Activated CD4-positive, alpha-beta T cell treated with anti-CD3 and anti-CD28 coated beads, Interleukin-2, amount 10 ng/mL, durations not matched to agents 7 days and 5 days (primary cell): ENCODE measurements at regions not wholly inside any gene's neighbourhood (a gene's known extent, or its start where the extent isn't known, plus 50 kb on each side); places are given as distances from the start of the nearest gene placed in this dataset.
A peak's percentile ranks its signal among the peaks of the same experiment; 100 is the strongest.

Experiments used
- CTCF ChIA-PET: fragments of 350-600 bp; sonication (Branson Sonifier 250); formaldehyde crosslinking; loops from one replicate; lab custom pipeline; 2021; ENCODE audit warnings: antibody characterized with exemption; lab: Charles Lee
- POLR2A ChIA-PET: fragments of 350-600 bp; sonication (Branson Sonifier 250); formaldehyde crosslinking; loops from one replicate; lab custom pipeline; 2021; ENCODE audit warnings: antibody characterized with exemption; lab: Charles Lee
- DNase-seq: peaks from one replicate; pipeline ENCODE4 v3.0.0-alpha.2; 2020
- H3K27ac Mint-ChIP-seq: one replicate; pipeline ENCODE4 v1.8.0; 2021; ENCODE audit warnings: mild to moderate bottlenecking, moderate library complexity, mixed read lengths
- H3K27me3 Mint-ChIP-seq: one replicate; pipeline ENCODE4 v1.8.0; 2021; ENCODE audit warnings: mixed read lengths
- H3K36me3 Mint-ChIP-seq: one replicate; pipeline ENCODE4 v1.8.0; 2021; ENCODE audit warnings: low read depth, mixed read lengths
- H3K4me1 Mint-ChIP-seq: one replicate; pipeline ENCODE4 v1.8.0; 2021; ENCODE audit warnings: mixed read lengths
- H3K4me3 Mint-ChIP-seq: one replicate; pipeline ENCODE4 v1.8.0; 2021; ENCODE audit warnings: mild to moderate bottlenecking, moderate library complexity, mixed read lengths
- H3K9me3 Mint-ChIP-seq: one replicate; pipeline ENCODE4 v1.8.0; 2021; ENCODE audit warnings: mixed read lengths

GRCh38 chr12:25040593-25040992 is 91.7 kb upstream of the BCAT1 start:
- H3K27ac Mint-ChIP-seq = peak overlapping the region; percentile 38
- ChIA-PET POLR2A (no interaction called here), CTCF (interaction anchor here (4.1 kb wide), 1 partner anchor 12 kb away, joined by 21 read pairs; a partner anchor contains a TSS)
- no peak overlapping the region for H3K4me3 Mint-ChIP-seq
- peaks cover 8% of the 10 kb centered on the region for H3K9me3 Mint-ChIP-seq
- peaks cover 10% of the 10 kb centered on the region for H3K27me3 Mint-ChIP-seq
- peaks cover 2% of the 10 kb centered on the region for H3K36me3 Mint-ChIP-seq
- peaks cover 11% of the 10 kb centered on the region for H3K4me1 Mint-ChIP-seq
- DNase-seq = no peak

GRCh38 chr12:25034676-25035075 is 85.8 kb upstream of the BCAT1 start:
- H3K27me3 Mint-ChIP-seq = peaks cover 4% of the 10 kb centered on the region
- H3K4me3 Mint-ChIP-seq = no peak overlapping the region
- no peak for DNase-seq
- ChIA-PET CTCF (no interaction called here), POLR2A (no interaction called here)
- H3K9me3 Mint-ChIP-seq = no peaks in the 10 kb centered on the region
- no peaks in the 10 kb centered on the region for H3K4me1 Mint-ChIP-seq
- H3K36me3 Mint-ChIP-seq = no peaks in the 10 kb centered on the region
- no peak overlapping the region for H3K27ac Mint-ChIP-seq

- no peaks in the 10 kb centered on the region for H3K4me1 Mint-ChIP-seq
- H3K27ac Mint-ChIP-seq = no peak overlapping the region
- H3K4me3 Mint-ChIP-seq = no peak overlapping the region
- H3K9me3 Mint-ChIP-seq = no peaks in the 10 kb centered on the region
- POLR2A ChIA-PET = no interaction called here
- H3K36me3 Mint-ChIP-seq = no peaks in the 10 kb centered on the region
- CTCF ChIA-PET = no interaction called here
- DNase-seq = no peak
- H3K27me3 Mint-ChIP-seq = no peaks in the 10 kb centered on the region
These were observed 77.1 kb upstream of the BCAT1 start for GRCh38 chr12:25025951-25026490.

GRCh38 chr12:25025260-25025659 is 76.4 kb upstream of the BCAT1 start:
- Mint-ChIP-seq H3K36me3 (no peaks in the 10 kb centered on the region), H3K4me3 (no peak overlapping the region), H3K27me3 (peaks cover under 1% of the 10 kb centered on the region), H3K9me3 (no peaks in the 10 kb centered on the region), H3K27ac (no peak overlapping the region), H3K4me1 (no peaks in the 10 kb centered on the region)
- DNase-seq = no peak
- ChIA-PET POLR2A (no interaction called here), CTCF (interaction anchor here (1.0 kb wide), 1 partner anchor 13 kb away, joined by 7 read pairs; no protein-coding TSS in a partner anchor)

- no peak for DNase-seq
- H3K4me3 Mint-ChIP-seq = no peak overlapping the region
- POLR2A ChIA-PET = no interaction called here
- no peaks in the 10 kb centered on the region for H3K4me1 Mint-ChIP-seq
- H3K27ac Mint-ChIP-seq = no peak overlapping the region
- H3K27me3 Mint-ChIP-seq = peaks cover 3% of the 10 kb centered on the region
- CTCF ChIA-PET = no interaction called here
- H3K36me3 Mint-ChIP-seq = no peaks in the 10 kb centered on the region
- H3K9me3 Mint-ChIP-seq = peaks cover 3% of the 10 kb centered on the region
These were observed 74.9 kb upstream of the BCAT1 start for GRCh38 chr12:25023808-25024207.

- ChIA-PET POLR2A (no interaction called here), CTCF (no interaction called here)
- H3K27ac Mint-ChIP-seq = no peak overlapping the region
- H3K36me3 Mint-ChIP-seq = no peaks in the 10 kb centered on the region
- peaks cover 3% of the 10 kb centered on the region for H3K9me3 Mint-ChIP-seq
- H3K4me1 Mint-ChIP-seq = no peaks in the 10 kb centered on the region
- DNase-seq = no peak
- H3K4me3 Mint-ChIP-seq = no peak overlapping the region
- H3K27me3 Mint-ChIP-seq = peaks cover 11% of the 10 kb centered on the region
These were observed 71.8 kb upstream of the BCAT1 start for GRCh38 chr12:25020621-25021243.

GRCh38 chr12:25018146-25018545 is 69.2 kb upstream of the BCAT1 start:
- Mint-ChIP-seq H3K36me3 (no peaks in the 10 kb centered on the region), H3K27me3 (peaks cover 11% of the 10 kb centered on the region), H3K4me3 (no peak overlapping the region), H3K27ac (no peak overlapping the region), H3K9me3 (peaks cover 3% of the 10 kb centered on the region), H3K4me1 (no peaks in the 10 kb centered on the region)
- ChIA-PET POLR2A (no interaction called here), CTCF (no interaction called here)
- DNase-seq = no peak

GRCh38 chr12:25017336-25017735 is 68.4 kb upstream of the BCAT1 start:
- DNase-seq = no peak
- POLR2A ChIA-PET = no interaction called here
- Mint-ChIP-seq H3K4me3 (no peak overlapping the region), H3K27me3 (peaks cover 11% of the 10 kb centered on the region), H3K27ac (no peak overlapping the region), H3K9me3 (peaks cover 3% of the 10 kb centered on the region), H3K4me1 (no peaks in the 10 kb centered on the region), H3K36me3 (no peaks in the 10 kb centered on the region)
- CTCF ChIA-PET = no interaction called here

- no peaks in the 10 kb centered on the region for H3K4me1 Mint-ChIP-seq
- H3K9me3 Mint-ChIP-seq = peaks cover 3% of the 10 kb centered on the region
- no peak for DNase-seq
- H3K4me3 Mint-ChIP-seq = no peak overlapping the region
- peaks cover 10% of the 10 kb centered on the region for H3K27me3 Mint-ChIP-seq
- no peak overlapping the region for H3K27ac Mint-ChIP-seq
- ChIA-PET POLR2A (no interaction called here), CTCF (interaction anchor here (1.4 kb wide), 1 partner anchor 14 kb away, joined by 3 read pairs; no protein-coding TSS in a partner anchor)
- H3K36me3 Mint-ChIP-seq = no peaks in the 10 kb centered on the region
These were observed 66.1 kb upstream of the BCAT1 start for GRCh38 chr12:25014961-25015360.

GRCh38 chr12:25013061-25013460 is 64.2 kb upstream of the BCAT1 start:
- POLR2A ChIA-PET = no interaction called here
- H3K27me3 Mint-ChIP-seq = peaks cover 6% of the 10 kb centered on the region
- DNase-seq = no peak
- no peaks in the 10 kb centered on the region for H3K36me3 Mint-ChIP-seq
- H3K4me3 Mint-ChIP-seq = no peak overlapping the region
- CTCF ChIA-PET = no interaction called here
- no peaks in the 10 kb centered on the region for H3K4me1 Mint-ChIP-seq
- no peaks in the 10 kb centered on the region for H3K9me3 Mint-ChIP-seq
- H3K27ac Mint-ChIP-seq = no peak overlapping the region

- Mint-ChIP-seq H3K27me3 (no peaks in the 10 kb centered on the region), H3K4me1 (no peaks in the 10 kb centered on the region), H3K36me3 (no peaks in the 10 kb centered on the region), H3K27ac (no peak overlapping the region), H3K4me3 (no peak overlapping the region), H3K9me3 (no peaks in the 10 kb centered on the region)
- CTCF ChIA-PET = interaction anchor here (0.6 to 0.7 kb wide), 2 partner anchors 17 to 41 kb away, joined by 3 to 4 read pairs; no protein-coding TSS in a partner anchor
- POLR2A ChIA-PET = no interaction called here
- DNase-seq = no peak
These were observed 60.7 kb upstream of the BCAT1 start for GRCh38 chr12:25009496-25010092.

GRCh38 chr12:25005376-25005775 is 56.5 kb upstream of the BCAT1 start:
- ChIA-PET POLR2A (no interaction called here), CTCF (no interaction called here)
- Mint-ChIP-seq H3K9me3 (no peaks in the 10 kb centered on the region), H3K4me1 (no peaks in the 10 kb centered on the region), H3K4me3 (no peak overlapping the region), H3K27me3 (peaks cover 10% of the 10 kb centered on the region), H3K27ac (no peak overlapping the region), H3K36me3 (no peaks in the 10 kb centered on the region)
- no peak for DNase-seq

- no peaks in the 10 kb centered on the region for H3K9me3 Mint-ChIP-seq
- H3K27me3 Mint-ChIP-seq = peaks cover 10% of the 10 kb centered on the region
- CTCF ChIA-PET = no interaction called here
- H3K27ac Mint-ChIP-seq = no peak overlapping the region
- no peaks in the 10 kb centered on the region for H3K36me3 Mint-ChIP-seq
- DNase-seq = no peak
- no peaks in the 10 kb centered on the region for H3K4me1 Mint-ChIP-seq
- H3K4me3 Mint-ChIP-seq = no peak overlapping the region
- POLR2A ChIA-PET = no interaction called here
These were observed 55.5 kb upstream of the BCAT1 start for GRCh38 chr12:25004447-25004846.
